ENCODE measurements at regions not wholly inside any gene's neighbourhood (a gene's known extent, or its start where the extent isn't known, plus 50 kb on each side); places are given as distances from the start of the nearest gene placed in this dataset.

- no peak overlapping the region for H3K4me3 ChIP-seq (ENCODE audit: extremely low read depth in 1 of 4, insufficient read depth in 2 of 4, low read depth in 3 of 4, low read length in 4 of 4)
- no peak overlapping the region for H2AK5ac ChIP-seq (ENCODE audit: low read depth, low read length)
- H3K56ac ChIP-seq (replicated peaks; ENCODE audit: insufficient read length, low read depth, low read length): no peak overlapping the region
- no peak overlapping the region for H2BK5ac ChIP-seq (ENCODE audit: low read depth, low read length)
- no peak overlapping the region for H2BK12ac ChIP-seq (ENCODE audit: low read depth, low read length)
- no peak overlapping the region for H3K18ac ChIP-seq (ENCODE audit: extremely low read depth, low read length)
- no peak overlapping the region for H3K27ac ChIP-seq (ENCODE audit: low read depth, low read length)
- FAIRE-seq (no peak), DNase-seq (ENCODE audit: low read depth in 1 of 2, low spot score in 2 of 2) (no peak)
- peaks cover 0 to 4% (median 2%) of the 10 kb centered on the region in 4 experiments; a peak in 2 of 7 replicates for H3K4me1 ChIP-seq (replicated peaks in 1 of 4; ENCODE audit: control insufficient read depth in 3 of 4, insufficient read depth in 4 of 4, low read length in 3 of 4)
- no peak for TF ChIP-seq CTBP2 (IDR thresholded peaks at IDR 0.05; ENCODE audit: borderline replicate concordance, insufficient read depth, insufficient read length, low read length)
- no peak for TF ChIP-seq RAD21 (IDR thresholded peaks at IDR 0.05 in 1 of 2, conservative IDR thresholded peaks at IDR 0.05 in 1 of 2; ENCODE audit: low read depth in 2 of 2, low read length in 2 of 2)
- TF ChIP-seq SP1 (IDR thresholded peaks at IDR 0.05; ENCODE audit: low read depth, low read length): no peak
- TF ChIP-seq MAFK (IDR thresholded peaks at IDR 0.05; ENCODE audit: low read depth, low read length): no peak
- no peak overlapping the region for H2AFZ ChIP-seq (ENCODE audit: low read length)
- H3K4me2 ChIP-seq (ENCODE audit: insufficient read depth in 1 of 2, low read depth in 2 of 2, low read length in 2 of 2): no peak overlapping the region
- POLR2A ChIA-PET (ENCODE audit: partially characterized antibody): no interaction called here
- no peak overlapping the region for H3K9ac ChIP-seq (replicated peaks in 1 of 4; ENCODE audit: extremely low read depth in 1 of 4, low read depth in 3 of 4, low read length in 3 of 4)
- H3K4ac ChIP-seq (replicated peaks; ENCODE audit: insufficient read length, low read depth, low read length): no peak overlapping the region
- H4K20me1 ChIP-seq (replicated peaks in 1 of 2; ENCODE audit: control insufficient read depth in 1 of 2, insufficient read depth in 2 of 2, low read length in 2 of 2): no peaks in the 10 kb centered on the region
- H3K79me1 ChIP-seq (ENCODE audit: low read depth, low read length): no peaks in the 10 kb centered on the region
- no peak overlapping the region for H3K14ac ChIP-seq (ENCODE audit: insufficient read length)
- H4K91ac ChIP-seq (replicated peaks; ENCODE audit: insufficient read length, low read length): no peak overlapping the region
- CTCF ChIA-PET (ENCODE audit: partially characterized antibody): interaction anchor here (0.6 to 2.3 kb wide), 10 partner anchors 9 to 315 kb away, joined by 3 to 13 read pairs (median 4); no protein-coding TSS in a partner anchor
- no peaks in the 10 kb centered on the region for H3K36me3 ChIP-seq (ENCODE audit: control insufficient read depth in 2 of 4, insufficient read depth in 4 of 4, low read length in 3 of 4)
- H4K5ac ChIP-seq (ENCODE audit: insufficient read length, low read depth, low read length): no peak overlapping the region
- H3K23me2 ChIP-seq (ENCODE audit: low read depth, low read length): no peaks in the 10 kb centered on the region
- H3K23ac ChIP-seq (ENCODE audit: insufficient read length): no peak overlapping the region
- no peaks in the 10 kb centered on the region for H3K79me2 ChIP-seq (ENCODE audit: control insufficient read depth in 1 of 2, insufficient read depth in 2 of 2, low read length in 2 of 2)
- no peak overlapping the region for H2BK15ac ChIP-seq (ENCODE audit: low read length)
- H2BK120ac ChIP-seq (replicated peaks; ENCODE audit: low read depth, low read length): no peak overlapping the region
- 0 out of 4 replicates have a peak, but pooled peaks cover 0 to 7% of the 10 kb centered on the region in 2 experiments for H3K9me3 ChIP-seq (ENCODE audit: insufficient read depth in 2 of 2, low read depth in 1 of 2, low read length in 1 of 2)
- 94% methylated on average over 3 of the region's 3 CpGs; no CpG with 5 or more reads in 1 of the 2 experiments for WGBS, 2 experiments (ENCODE audit: extremely low coverage in 1 of 2, insufficient coverage in 1 of 2, insufficient read length in 1 of 2, insufficient replicate concordance in 2 of 2, low coverage in 1 of 2, low lambda C conversion rate in 2 of 2, missing lambda C conversion rate in 1 of 2)
- H2BK20ac ChIP-seq (ENCODE audit: low read length): no peak overlapping the region
- no peaks in the 10 kb centered on the region for H3K27me3 ChIP-seq (replicated peaks in 1 of 4; ENCODE audit: control insufficient read depth in 3 of 4, extremely low read depth in 1 of 4, insufficient read depth in 3 of 4, low read length in 3 of 4)
- H4K8ac ChIP-seq (ENCODE audit: extremely low read depth, insufficient read depth, low read length): no peak overlapping the region
Measured at GRCh38 chr4:154032914-154033313, 244.0 kb upstream of the SFRP2 start.

Measured in H1 (cell line).